GM12891 (cell line): ENCODE measurements at regions not wholly inside any gene's neighbourhood (a gene's known extent, or its start where the extent isn't known, plus 50 kb on each side); places are given as distances from the start of the nearest gene placed in this dataset.

ENCODE experiments used
- PAX5 ChIP-seq: IDR thresholded peaks from 2 replicates; pipeline ENCODE4 v1.6.1; 2011; ENCODE audit warnings: low read length, moderate library complexity, mild to moderate bottlenecking; ENCODE audit not compliant: insufficient read depth, severe bottlenecking
- POLR2A ChIP-seq: IDR thresholded peaks from 2 replicates; pipeline ENCODE4 v1.6.1; 2011; ENCODE audit warnings: low read depth, low read length, control low read depth
- POLR2AphosphoS5 ChIP-seq: IDR thresholded peaks from 2 replicates; pipeline ENCODE4 v1.6.1; 2011; ENCODE audit warnings: low read depth, low read length, control low read depth
- SPI1 ChIP-seq: IDR thresholded peaks from 2 replicates; pipeline ENCODE4 v1.6.1; 2011; ENCODE audit warnings: low read depth, low read length, control low read depth
- TAF1 ChIP-seq: IDR thresholded peaks from 2 replicates; pipeline ENCODE4 v1.6.1; 2011; ENCODE audit warnings: low read depth, low read length, control low read depth

DNA sequence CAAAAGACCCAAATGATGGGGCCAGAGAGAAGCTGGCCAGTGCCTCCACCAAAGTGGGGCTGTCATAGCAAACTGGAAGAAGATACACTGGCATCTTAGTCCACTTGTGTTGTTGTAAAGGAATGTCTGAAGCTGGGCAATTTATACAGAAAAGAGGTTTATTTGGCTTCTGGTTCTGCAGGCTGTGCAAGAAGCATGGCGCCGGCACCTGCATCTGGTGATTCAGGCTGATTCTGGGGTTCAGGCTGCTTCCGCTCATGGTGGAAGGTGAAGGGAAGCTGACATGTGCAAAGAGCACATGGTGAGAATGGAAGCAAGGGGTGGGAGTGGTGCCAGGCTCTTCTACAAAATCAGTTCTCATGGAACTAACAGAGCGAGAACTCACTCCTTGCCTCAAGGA lies 135.9 kb upstream of the TWIST2 start:
- TF ChIP-seq POLR2A (no peak), POLR2AphosphoS5 (no peak), SPI1 (no peak), TAF1 (no peak), PAX5 (no peak)
